ENCODE measurements at regions not wholly inside any gene's neighbourhood (a gene's known extent, or its start where the extent isn't known, plus 50 kb on each side); places are given as distances from the start of the nearest gene placed in this dataset.
"Not testable (repeated sequence)": the region's sequence is repeated elsewhere in the genome, so short reads cannot be mapped to it uniquely, and the experiment has no call there.

DNA sequence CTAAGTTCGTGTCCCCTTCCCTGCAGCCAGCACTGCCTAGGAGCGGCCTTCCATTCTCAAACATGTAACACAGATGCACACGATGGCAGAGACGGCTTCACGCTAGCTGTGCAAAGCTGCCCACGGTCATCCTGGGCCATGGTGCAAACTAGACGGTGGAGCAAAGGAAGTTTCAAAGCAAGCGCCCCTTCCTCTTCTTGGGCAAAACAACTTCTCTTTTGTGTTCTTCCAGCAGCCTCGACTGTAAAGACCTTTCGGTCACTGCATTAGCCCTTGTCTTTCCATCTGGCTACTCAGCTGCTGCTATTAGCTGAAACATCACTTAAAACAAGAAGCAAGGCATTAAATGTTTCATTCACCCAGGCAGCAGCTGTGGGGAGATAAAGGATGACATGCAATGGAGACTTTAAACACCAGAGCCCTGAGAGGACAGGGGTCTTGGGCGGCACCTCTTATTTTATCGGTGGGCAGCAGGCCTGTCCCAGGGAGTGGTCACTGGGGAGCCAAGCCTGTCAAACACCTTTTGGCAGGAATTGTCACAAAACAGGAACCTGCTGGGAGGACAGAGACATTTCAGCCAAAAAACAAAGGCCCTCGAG is 214.8 kb downstream of the KLF6 start:
- no peak for DNase-seq

GRCh38 chr10:3568983-3569382 is 216.0 kb downstream of the KLF6 start:
- no peak for DNase-seq

- no peak for DNase-seq
Measured at GRCh38 chr10:3568392-3568791, 216.6 kb downstream of the KLF6 start.

GRCh38 chr10:3567291-3567963 is 217.6 kb downstream of the KLF6 start:
- DNase-seq, result no peak

DNA sequence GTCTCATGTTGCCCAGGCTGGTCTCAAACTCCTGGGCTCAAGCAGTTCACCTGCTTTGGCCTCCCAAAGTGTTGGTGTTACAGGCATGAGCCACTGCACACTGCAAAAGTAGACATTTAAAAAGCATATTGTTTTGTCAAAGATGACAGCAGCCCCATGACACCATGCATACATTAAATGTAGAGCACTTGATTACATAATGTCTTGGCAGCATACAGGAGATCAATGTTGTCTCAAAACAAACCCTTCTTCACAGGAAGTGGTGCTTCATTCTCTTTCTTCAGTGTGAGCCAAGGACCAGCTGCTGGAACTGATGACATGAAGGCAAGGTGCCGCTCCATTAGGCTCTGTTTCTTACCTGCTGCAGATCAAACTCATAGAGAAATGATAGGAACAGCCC is 218.4 kb downstream of the KLF6 start:
- no peak for DNase-seq

- DNase-seq, result no peak
Measured at GRCh38 chr10:3564346-3565002, 220.5 kb downstream of the KLF6 start.

- no peak for DNase-seq
Measured at GRCh38 chr10:3563298-3563697, 221.7 kb downstream of the KLF6 start.

- DNase-seq, result not testable (repeated sequence)
Measured at GRCh38 chr10:3560628-3561027, 224.4 kb downstream of the KLF6 start.

DNA sequence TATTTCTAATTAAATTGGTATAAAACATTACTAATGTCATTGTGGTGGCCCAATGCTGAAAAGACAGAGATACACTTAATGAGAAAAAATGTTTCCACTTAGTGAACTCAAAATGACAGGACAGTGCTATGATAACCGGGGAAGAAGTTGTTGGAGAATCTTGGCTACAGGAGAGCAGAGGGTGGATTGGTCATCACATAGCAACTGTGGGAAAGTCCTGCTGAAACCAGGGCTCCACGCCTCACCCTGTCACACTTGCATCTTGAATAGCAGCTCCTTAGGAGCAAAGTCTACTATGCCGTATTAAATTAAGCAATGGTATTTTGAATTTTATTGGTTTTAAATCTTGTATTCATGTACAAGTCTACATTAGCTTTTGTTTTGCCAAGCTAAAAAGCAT is 225.5 kb downstream of the KLF6 start:
- DNase-seq, result no peak

GRCh38 chr10:3559011-3559410 is 226.0 kb downstream of the KLF6 start:
- no peak for DNase-seq

DNA sequence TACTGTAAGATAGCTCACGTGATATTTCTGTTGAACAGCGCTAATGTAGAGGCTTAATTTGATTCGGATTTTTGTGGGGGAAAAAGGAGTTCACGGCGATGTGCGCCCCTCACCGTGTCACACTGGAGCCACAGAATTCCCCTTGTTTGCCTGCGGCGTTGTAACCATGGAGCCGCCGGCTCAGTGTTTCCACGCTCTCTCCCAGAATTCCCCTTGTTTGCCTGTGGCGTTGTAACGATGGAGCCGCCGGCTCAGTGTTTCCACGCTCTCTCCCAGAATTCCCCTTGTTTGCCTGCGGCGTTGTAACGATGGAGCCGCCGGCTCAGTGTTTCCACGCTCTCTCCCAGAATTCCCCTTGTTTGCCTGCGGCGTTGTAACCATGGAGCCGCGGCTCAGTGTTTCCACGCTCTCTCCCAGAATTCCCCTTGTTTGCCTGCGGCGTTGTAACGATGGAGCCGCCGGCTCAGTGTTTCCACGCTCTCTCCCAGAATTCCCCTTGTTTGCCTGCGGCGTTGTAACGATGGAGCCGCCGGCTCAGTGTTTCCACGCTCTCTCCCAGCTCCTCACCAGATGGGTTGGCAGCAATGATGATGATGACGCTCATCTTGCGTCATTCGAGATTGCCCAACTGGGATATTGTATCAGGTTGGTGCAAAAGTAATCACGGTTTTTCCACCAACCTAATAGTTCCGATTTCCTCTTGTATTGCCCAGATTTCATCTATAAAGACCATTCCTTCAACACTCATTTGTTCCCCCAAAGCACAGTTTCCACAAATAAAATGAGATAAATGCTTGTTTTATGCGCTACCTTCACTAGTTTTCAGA is 228.6 kb downstream of the KLF6 start:
- DNase-seq, result not testable (repeated sequence)

DNA sequence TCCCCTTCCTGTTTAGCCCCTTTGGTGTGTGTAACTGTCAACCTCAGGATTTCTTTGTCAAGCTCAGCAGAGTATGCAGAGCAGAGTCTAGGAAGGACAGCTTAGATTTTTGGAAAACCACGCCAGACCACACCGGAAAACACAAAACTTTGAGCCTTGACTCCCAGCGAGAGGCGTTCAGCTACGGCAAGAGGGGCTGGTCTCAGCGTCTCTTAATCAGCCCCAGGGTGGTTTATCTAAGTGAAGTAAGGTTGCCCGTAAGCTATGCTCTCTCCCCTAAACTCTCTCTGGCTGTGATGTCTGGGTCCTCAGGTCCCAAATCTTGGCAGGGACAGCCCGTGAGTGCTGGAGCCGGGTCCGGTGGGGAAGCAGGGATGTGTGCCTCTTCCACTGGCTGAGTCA is 230.9 kb downstream of the KLF6 start:
- DNase-seq, result no peak

DNA sequence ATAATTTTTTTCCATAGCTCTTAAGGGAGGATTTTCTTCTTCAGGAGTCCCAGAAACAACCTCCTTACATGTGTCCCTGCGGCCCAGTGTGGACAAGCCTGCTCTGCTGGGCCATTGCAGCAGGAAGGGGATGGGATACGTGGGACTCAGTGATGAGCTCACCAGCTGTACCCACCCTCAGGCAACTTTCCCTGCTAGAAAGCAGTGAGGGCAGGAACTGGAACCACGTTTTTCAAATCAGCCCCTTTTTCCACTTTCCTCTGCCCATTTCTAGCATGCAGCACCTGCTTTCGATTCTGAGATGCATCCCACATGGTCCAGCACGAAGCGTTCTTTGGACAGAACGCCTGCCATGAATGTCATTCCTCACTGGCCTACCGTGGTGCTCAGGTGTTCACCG is 232.7 kb downstream of the KLF6 start:
- no peak for DNase-seq

DNA sequence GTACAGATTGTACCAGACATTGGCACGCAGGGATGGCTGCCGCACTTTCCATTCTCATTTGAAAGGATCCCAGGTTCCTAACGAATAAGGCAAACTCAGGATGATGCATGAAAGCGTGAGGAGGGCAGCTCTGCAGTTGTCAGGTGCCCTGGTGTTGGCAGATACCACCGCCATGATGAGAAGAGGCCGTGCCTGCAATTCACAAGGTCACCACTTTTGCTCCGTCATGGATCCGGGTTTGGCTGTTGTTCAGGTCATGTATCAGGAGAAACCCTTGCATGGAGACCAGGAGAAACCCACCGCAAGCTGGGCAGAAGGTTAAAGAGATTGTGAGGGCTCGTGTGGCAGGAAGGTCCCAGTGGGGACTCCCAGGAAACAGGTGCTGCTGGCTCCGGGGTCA is 233.2 kb downstream of the KLF6 start:
- DNase-seq, result no peak

DNA sequence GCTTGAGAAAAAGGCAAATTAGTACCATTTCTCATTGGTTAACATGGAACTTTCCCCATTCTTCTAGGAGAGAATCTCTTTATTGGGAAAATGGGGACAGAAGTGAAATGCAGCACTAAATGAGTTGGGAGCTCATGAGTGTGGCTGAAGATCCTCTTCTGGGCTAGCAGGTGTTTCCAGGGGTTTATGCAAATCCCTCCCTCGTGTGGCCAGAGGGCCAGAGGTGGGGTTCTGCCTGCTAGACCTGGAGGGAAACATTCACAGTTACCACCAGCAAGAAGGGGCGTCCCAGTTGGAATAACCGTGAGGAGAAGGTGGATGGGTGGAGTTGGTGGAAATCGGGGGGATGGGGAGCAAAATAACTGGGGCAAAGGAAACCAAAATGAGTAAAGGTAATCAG is 235.9 kb downstream of the KLF6 start:
- DNase-seq, result no peak

DNA sequence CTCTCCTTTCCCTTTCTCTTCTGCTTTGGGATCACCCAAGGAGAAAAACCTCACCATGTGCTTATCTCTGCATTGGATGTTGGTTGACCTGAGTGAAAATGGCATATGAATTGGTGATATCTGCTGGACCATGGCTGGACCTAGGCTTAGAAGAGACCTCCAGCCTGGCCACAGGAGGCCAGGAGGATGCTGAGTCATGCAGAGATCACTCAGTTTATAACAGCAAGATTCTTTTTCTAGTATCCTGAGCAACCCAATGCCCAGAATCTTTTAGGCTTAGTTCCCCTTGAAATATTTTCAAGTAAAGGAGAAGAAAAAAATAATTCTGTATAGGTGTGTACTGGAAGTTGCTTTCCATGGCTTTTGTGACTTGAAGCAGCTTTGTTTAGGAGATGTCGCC is 236.3 kb downstream of the KLF6 start:
- no peak for DNase-seq

DNA sequence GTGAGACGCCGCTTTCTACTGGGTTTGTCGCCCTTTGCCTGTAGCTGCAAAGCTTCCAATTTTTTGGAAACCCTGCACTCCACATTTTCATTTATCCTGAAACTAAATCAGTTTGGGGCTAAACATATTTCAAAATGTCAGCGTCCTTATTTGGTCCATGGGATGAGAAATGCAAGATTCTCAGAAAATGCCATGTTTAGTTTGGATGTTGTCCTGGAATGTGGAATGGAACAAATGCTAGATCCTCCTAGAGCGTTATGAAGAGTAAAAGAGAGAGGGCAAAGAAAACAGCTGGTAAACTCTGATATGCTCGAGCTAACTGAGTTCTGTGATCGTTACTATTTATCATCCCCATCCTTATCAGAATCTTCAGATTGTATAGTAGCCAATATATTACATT is 236.9 kb downstream of the KLF6 start:
- no peak for DNase-seq

DNA sequence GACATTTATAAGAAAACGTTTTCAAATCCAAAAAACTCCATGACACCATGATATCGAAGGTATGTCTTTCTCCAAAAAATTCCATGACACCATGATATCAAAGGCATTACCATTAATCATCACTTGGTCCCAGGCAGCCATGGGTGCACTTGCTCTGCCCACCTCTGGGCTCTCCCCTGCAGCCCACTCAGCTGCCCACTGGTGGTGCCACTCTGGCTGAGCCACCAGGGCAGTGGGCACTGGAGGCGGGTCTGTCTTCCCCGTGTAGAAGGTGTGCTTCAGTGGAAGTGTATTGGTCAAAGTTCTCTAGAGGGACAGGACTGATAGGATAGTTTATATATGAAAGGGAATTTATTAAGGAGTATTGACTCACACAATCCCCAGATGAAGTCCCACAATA is 240.4 kb downstream of the KLF6 start:
- DNase-seq, result no peak

- DNase-seq, result no peak
Measured at GRCh38 chr10:3542185-3542611, 242.8 kb downstream of the KLF6 start.

DNA sequence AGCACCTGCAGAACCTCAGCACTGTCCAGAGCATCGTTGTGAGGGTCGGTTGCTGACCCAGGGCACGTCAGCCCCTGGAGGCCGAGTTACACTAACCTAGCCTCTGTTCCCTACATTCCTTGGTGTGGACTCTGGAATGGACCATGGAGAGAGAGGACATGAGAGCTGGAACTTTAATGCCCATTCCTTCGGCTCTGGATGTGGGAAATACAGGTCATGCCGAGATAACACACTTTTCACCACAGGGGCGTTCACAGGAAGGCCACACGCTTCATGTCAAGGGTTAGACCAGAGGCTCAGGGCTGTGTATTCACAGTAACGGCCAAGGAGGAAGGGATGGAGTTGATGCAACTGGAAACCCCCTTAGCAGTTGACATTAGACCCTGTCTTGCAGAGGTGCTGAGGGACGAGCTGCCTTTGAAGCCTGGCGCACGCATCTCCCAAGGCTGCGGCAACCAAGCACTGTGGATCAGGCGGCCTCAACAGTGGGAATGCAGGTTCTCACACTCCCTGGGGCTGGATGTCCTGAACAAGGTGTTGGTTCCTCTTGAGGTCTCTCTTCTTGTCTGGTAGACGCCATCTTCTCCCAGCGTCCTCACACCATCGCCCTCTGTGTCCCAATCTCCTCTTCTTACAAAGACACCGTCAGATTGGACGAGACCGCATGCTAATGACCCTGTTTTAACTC is 245.2 kb downstream of the KLF6 start:
- no peak for DNase-seq

DNA sequence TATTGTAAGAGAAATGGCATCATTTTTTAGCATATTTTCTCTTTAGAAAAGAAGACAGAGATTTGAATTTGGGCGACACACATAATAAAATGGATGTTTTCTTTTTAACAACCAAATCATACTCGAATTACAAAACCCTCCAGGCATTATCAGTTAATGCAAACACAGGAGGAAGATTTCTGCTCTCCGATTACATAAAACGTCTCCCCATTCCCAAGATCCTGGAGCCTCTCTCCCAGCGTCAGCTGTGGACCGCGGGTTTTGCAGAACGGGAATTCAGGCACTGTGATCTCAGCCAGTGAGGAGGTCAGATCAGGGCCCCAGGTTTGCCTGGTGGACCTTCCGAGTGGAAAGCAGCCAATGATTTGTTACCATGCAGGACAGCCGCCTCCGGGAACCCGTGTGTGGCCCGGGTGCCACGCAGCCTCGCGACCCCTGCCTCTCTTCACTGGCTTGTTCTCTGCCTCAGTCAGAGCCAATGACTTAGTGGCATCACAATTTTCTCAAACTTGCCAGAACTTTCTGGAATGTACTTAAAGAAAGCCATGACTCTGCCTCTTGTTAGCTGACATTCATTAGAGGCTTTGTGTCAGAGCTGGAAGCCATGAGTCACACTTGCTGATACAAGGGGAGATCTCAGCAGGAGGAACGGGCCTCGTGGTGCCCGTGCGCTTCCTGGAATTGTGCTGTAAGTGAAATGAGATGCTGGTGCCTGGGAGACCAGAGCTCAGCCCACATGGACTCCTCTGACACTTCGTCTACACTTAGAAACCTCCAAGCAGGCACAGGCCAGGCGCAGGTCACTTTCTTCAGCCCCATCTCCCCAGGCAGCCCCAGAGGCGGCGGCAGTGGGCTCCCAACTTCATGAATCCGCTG is 246.1 kb downstream of the KLF6 start:
- no peak for DNase-seq

- DNase-seq, result no peak
Measured at GRCh38 chr10:3538291-3538655, 246.7 kb downstream of the KLF6 start.

Data from NCI-H1417 treated with DMSO at 0.1 percent for 48 hours (cell line).